Vagina (tissue), 2 donors: ENCODE measurements at regions not wholly inside any gene's neighbourhood (a gene's known extent, or its start where the extent isn't known, plus 50 kb on each side); places are given as distances from the start of the nearest gene placed in this dataset.

ENCODE experiments used
- DNase-seq, 2 donors: peaks; one replicate each; pipeline ENCODE4 v3.0.0-alpha.2; 2017; ENCODE audit errors: extremely low spot score in 2 of 2
- H3K27ac ChIP-seq: fragments of 200-600 bp; sonication (generic); one replicate; pipeline ENCODE4 v1.5.1; 2019
- H3K27me3 ChIP-seq: fragments of 200-600 bp; sonication (generic); one replicate; pipeline ENCODE4 v1.5.1; 2019
- H3K36me3 ChIP-seq, 2 donors: fragments of 200-600 bp; sonication (generic); one replicate each; pipeline ENCODE4 v1.5.1; 2017 to 2019
- H3K4me1 ChIP-seq: fragments of 200-600 bp; sonication (generic); one replicate; pipeline ENCODE4 v1.5.1; 2019
- H3K4me3 ChIP-seq, 2 donors: fragments of 200-600 bp; sonication (generic); 1 replicate in 1 of 2; 2 replicates in 1 of 2; pipeline ENCODE4 v1.5.1; 2016 to 2019
- H3K9me3 ChIP-seq: fragments of 200-600 bp; sonication (generic); one replicate; pipeline ENCODE4 v1.5.1; 2019
- POLR2A ChIP-seq, 2 donors: fragments of 450-650 bp; IDR thresholded peaks; one replicate each; pipeline ENCODE4 v1.6.1; 2017; ENCODE audit warnings: antibody characterized with exemption in 2 of 2, mild to moderate bottlenecking in 2 of 2, moderate library complexity in 2 of 2
- POLR2AphosphoS5 ChIP-seq, 2 donors: sonication (generic); formaldehyde crosslinking; IDR thresholded peaks; one replicate each; pipeline ENCODE4 v1.9.0; 2017; ENCODE audit warnings: antibody characterized with exemption in 2 of 2, mild to moderate bottlenecking in 2 of 2, low read depth in 1 of 2; ENCODE audit not compliant: insufficient read depth in 1 of 2
- intact Hi-C: fragments of 100-400 bp; cut with DNase I; formaldehyde crosslinking; loops from one replicate; pipeline ENCODE4 v1.15.1; 2023
- TF ChIP-seq, protein P1 (sequence below), 3 experiments: fragments of 450-650 bp in 2 of 3; fragments of 200-600 bp in 1 of 3; sonication (generic) in 1 of 3; IDR thresholded peaks; one replicate each; pipeline ENCODE4 v1.5.1; 2017 to 2019; ENCODE audit warnings: antibody characterized with exemption in 3 of 3, mild to moderate bottlenecking in 2 of 3, moderate library complexity in 2 of 3

DNA sequence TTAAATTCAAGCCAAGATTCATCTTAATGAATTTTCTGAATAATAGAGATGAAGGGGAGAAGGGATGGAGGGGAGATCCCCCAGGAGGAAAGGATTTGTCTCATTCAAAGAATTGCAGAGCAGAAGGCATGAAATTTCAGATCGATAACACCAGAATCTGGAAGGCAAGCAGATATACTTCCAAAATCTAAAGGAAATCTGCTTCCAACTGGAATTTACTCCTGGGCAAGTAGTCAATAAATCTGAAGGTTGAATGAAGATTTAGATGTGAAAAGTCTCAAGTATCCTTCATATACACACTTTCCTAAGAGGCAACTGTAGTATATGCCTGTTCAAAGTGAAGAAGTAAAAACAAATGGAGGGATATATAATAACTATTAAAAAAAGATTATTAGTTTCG is 1190.8 kb upstream of the CELF4 start:
- H3K27me3 ChIP-seq, result no peaks in the 10 kb centered on the region
- no peak overlapping the region for H3K4me3 ChIP-seq
- no peaks in the 10 kb centered on the region for H3K4me1 ChIP-seq
- no peaks in the 10 kb centered on the region for H3K36me3 ChIP-seq
- no peak overlapping the region for H3K27ac ChIP-seq
- intact Hi-C loops, result no loop called here
- TF ChIP-seq POLR2A (IDR thresholded peaks at IDR 0.05) (no peak), POLR2AphosphoS5 (IDR thresholded peaks at IDR 0.05; ENCODE audit: insufficient read depth in 1 of 2, low read depth in 1 of 2) (no peak)
- TF ChIP-seq, protein P1, sequence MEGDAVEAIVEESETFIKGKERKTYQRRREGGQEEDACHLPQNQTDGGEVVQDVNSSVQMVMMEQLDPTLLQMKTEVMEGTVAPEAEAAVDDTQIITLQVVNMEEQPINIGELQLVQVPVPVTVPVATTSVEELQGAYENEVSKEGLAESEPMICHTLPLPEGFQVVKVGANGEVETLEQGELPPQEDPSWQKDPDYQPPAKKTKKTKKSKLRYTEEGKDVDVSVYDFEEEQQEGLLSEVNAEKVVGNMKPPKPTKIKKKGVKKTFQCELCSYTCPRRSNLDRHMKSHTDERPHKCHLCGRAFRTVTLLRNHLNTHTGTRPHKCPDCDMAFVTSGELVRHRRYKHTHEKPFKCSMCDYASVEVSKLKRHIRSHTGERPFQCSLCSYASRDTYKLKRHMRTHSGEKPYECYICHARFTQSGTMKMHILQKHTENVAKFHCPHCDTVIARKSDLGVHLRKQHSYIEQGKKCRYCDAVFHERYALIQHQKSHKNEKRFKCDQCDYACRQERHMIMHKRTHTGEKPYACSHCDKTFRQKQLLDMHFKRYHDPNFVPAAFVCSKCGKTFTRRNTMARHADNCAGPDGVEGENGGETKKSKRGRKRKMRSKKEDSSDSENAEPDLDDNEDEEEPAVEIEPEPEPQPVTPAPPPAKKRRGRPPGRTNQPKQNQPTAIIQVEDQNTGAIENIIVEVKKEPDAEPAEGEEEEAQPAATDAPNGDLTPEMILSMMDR (IDR thresholded peaks at IDR 0.05), result no peak
- H3K9me3 ChIP-seq, result no peaks in the 10 kb centered on the region
- DNase-seq, result no peak

DNA sequence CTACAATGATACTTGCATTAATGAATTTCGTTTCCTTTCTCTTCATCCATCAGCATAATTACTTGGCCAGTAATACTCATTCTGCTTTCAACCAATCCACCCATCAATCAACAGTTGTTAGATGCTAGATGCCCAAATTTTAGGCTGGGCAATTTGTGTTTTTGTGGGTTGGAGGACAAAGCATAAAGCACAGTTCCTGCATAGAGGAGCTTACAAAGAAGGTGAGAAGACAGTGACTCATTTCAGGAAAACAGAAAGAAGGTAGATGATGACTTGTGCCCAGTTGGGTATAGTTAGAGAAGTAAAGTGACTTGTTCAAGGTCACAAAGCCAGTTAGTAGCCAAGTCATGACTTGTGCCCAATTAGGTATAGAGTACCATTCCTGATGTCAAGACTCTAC is 1186.8 kb upstream of the CELF4 start:
- no peaks in the 10 kb centered on the region for H3K9me3 ChIP-seq
- intact Hi-C loops, result no loop called here
- no peak overlapping the region for H3K4me3 ChIP-seq
- no peak overlapping the region for H3K27ac ChIP-seq
- DNase-seq, result no peak
- no peaks in the 10 kb centered on the region for H3K4me1 ChIP-seq
- TF ChIP-seq POLR2AphosphoS5 (IDR thresholded peaks at IDR 0.05; ENCODE audit: insufficient read depth in 1 of 2, low read depth in 1 of 2), result no peak
- TF ChIP-seq, protein P1 (IDR thresholded peaks at IDR 0.05), result no peak
- TF ChIP-seq POLR2A (IDR thresholded peaks at IDR 0.05), result no peak
- H3K27me3 ChIP-seq, result no peaks in the 10 kb centered on the region
- H3K36me3 ChIP-seq, result no peaks in the 10 kb centered on the region

DNA sequence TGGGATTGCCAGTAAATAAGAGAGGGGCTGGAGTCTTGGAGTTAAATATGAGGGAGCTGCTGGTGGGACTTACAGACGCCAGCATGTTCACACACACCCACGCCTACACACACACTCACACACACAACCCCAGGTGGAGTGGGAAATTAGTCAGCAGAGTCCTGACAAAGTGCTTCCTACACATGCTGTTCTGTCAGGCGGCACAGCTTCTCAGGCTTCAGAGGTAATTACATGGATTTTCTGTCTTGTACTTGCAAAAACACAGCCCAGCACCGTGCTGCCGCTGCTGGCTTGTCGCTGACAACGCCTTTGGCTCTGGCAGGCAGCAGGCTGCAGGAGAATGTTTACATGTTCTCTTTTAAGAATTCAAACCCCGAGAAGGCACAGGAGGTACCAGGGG is 1186.3 kb upstream of the CELF4 start:
- no peaks in the 10 kb centered on the region for H3K36me3 ChIP-seq
- H3K9me3 ChIP-seq, result no peaks in the 10 kb centered on the region
- no peak for TF ChIP-seq POLR2A (IDR thresholded peaks at IDR 0.05)
- TF ChIP-seq POLR2AphosphoS5 (IDR thresholded peaks at IDR 0.05; ENCODE audit: insufficient read depth in 1 of 2, low read depth in 1 of 2), result no peak
- TF ChIP-seq, protein P1 (IDR thresholded peaks at IDR 0.05), result no peak
- intact Hi-C loops, result no loop called here
- no peak overlapping the region for H3K4me3 ChIP-seq
- no peaks in the 10 kb centered on the region for H3K27me3 ChIP-seq
- no peak for DNase-seq
- H3K4me1 ChIP-seq, result no peaks in the 10 kb centered on the region
- no peak overlapping the region for H3K27ac ChIP-seq

DNA sequence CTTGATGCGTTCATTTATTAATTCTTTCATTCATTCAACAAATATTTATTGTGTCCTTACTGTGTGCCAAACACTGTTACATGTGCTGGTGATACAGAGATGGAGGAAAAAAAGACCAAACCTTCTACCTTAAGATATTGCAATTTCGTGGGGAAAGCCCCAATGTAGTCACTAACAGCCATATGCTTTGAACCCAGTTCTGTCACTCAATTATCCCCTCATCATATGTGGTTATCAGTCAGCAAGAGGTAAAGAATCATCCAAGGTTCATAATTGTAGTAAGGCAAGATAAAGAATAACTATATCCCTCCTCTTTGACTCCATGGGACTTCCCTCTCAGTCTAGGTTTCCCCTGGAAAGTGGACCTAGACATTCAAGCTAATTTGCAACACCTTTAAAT is 1185.6 kb upstream of the CELF4 start:
- intact Hi-C loops, result no loop called here
- TF ChIP-seq POLR2A (IDR thresholded peaks at IDR 0.05) (no peak), POLR2AphosphoS5 (IDR thresholded peaks at IDR 0.05; ENCODE audit: insufficient read depth in 1 of 2, low read depth in 1 of 2) (no peak)
- TF ChIP-seq, protein P1 (IDR thresholded peaks at IDR 0.05), result no peak
- no peaks in the 10 kb centered on the region for H3K27me3 ChIP-seq
- H3K36me3 ChIP-seq, result no peaks in the 10 kb centered on the region
- H3K27ac ChIP-seq, result no peak overlapping the region
- no peak overlapping the region for H3K4me3 ChIP-seq
- no peaks in the 10 kb centered on the region for H3K4me1 ChIP-seq
- no peak for DNase-seq
- H3K9me3 ChIP-seq, result no peaks in the 10 kb centered on the region

DNA sequence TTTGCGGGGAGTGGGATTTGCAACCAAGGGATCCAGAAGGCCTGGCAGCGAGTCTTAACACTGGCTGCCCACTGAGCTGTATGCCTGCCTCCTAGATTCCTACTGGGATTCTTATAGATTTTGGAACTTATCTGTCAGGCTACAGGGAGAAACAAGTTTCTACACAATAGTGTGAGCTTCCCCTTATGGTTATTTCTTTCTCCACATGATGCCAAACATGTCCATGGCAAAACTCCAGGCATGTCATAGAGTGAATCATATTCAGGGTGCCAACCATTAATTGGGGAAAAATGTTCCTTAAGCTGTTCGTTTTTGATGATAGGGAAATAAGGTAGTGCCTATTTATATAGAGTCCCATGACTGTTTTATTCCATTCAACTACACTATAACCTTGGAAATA is 1185.2 kb upstream of the CELF4 start:
- intact Hi-C loops, result no loop called here

More for the DNA sequence above, 1185.2 kb upstream of the CELF4 start:
- no peaks in the 10 kb centered on the region for H3K27me3 ChIP-seq
- H3K4me1 ChIP-seq, result no peaks in the 10 kb centered on the region
- no peak overlapping the region for H3K27ac ChIP-seq
- no peak overlapping the region for H3K4me3 ChIP-seq
- H3K9me3 ChIP-seq, result no peaks in the 10 kb centered on the region
- no peak for DNase-seq
- TF ChIP-seq POLR2A (IDR thresholded peaks at IDR 0.05), result no peak
- TF ChIP-seq, protein P1 (IDR thresholded peaks at IDR 0.05), result no peak
- TF ChIP-seq POLR2AphosphoS5 (IDR thresholded peaks at IDR 0.05; ENCODE audit: insufficient read depth in 1 of 2, low read depth in 1 of 2), result no peak
- H3K36me3 ChIP-seq, result no peaks in the 10 kb centered on the region
